NT2/D1 (cell line): ENCODE measurements at regions not wholly inside any gene's neighbourhood (a gene's known extent, or its start where the extent isn't known, plus 50 kb on each side); places are given as distances from the start of the nearest gene placed in this dataset.

Experiments
- DNase-seq: peaks from one replicate; pipeline ENCODE4 v3.0.0-alpha.2; 2011; ENCODE audit warnings: low read depth, low spot score
- H3K27me3 ChIP-seq: 2 replicates; pipeline ENCODE4 v1.6.0; 2011; ENCODE audit warnings: mild to moderate bottlenecking; ENCODE audit not compliant: insufficient read length, insufficient read depth
- H3K36me3 ChIP-seq: 2 replicates; pipeline ENCODE4 v1.6.1; 2011; ENCODE audit warnings: mild to moderate bottlenecking, low read length, mixed read lengths; ENCODE audit not compliant: insufficient read depth, insufficient read length
- H3K4me1 ChIP-seq: 2 replicates; pipeline ENCODE4 v1.5.1; 2011; ENCODE audit not compliant: insufficient read depth, insufficient read length
- H3K4me3 ChIP-seq: 2 replicates; pipeline ENCODE4 v1.5.1; 2011; ENCODE audit warnings: low read depth; ENCODE audit not compliant: insufficient read length
- H3K9ac ChIP-seq: 2 replicates; pipeline ENCODE4 v1.6.0; 2011; ENCODE audit warnings: low read depth; ENCODE audit not compliant: insufficient read length
- H3K9me3 ChIP-seq: 2 replicates; pipeline ENCODE4 v1.5.1; 2011; ENCODE audit warnings: mild to moderate bottlenecking, low read length; ENCODE audit not compliant: insufficient read depth
- SUZ12 ChIP-seq: IDR thresholded peaks from 2 replicates; pipeline ENCODE4 v1.6.1; 2011; ENCODE audit not compliant: insufficient read length, insufficient read depth; ENCODE audit errors: extremely low read depth
- YY1 ChIP-seq: IDR thresholded peaks from 2 replicates; pipeline ENCODE4 v1.6.1; 2011; ENCODE audit not compliant: insufficient read length, insufficient read depth
- ZNF274 ChIP-seq: IDR thresholded peaks from 2 replicates; pipeline ENCODE4 v1.6.1; 2011; ENCODE audit warnings: mild to moderate bottlenecking, low read depth, low read length

DNA sequence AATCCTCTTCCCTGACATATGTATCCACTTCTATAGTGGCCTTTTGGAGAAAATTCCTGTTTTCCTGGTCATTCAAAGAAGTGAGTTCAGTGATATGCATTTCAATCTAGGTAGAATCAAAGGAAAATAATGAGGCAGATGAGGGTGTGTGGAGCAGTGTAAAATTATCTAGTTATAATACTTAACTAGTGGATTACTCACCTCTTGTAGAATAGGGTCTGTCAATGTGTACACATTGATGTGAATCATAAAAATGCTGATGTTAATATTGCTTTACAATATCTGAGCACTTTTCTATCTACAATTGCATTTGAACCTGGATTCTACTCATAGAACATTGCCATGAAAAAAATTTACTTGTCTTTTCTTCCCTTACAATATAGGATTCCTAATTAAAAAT, 293.5 kb downstream of the GBA3 start:
- Histone ChIP-seq H3K9me3 (peaks cover 7% of the 10 kb centered on the region; the same call in 1 of the 2 replicates), H3K4me1 (no peaks in the 10 kb centered on the region), H3K36me3 (no peaks in the 10 kb centered on the region), H3K4me3 (no peak overlapping the region), H3K27me3 (no peaks in the 10 kb centered on the region), H3K9ac (no peak overlapping the region)
- no peak for DNase-seq
- no peak for TF ChIP-seq ZNF274
- no peak for TF ChIP-seq SUZ12
- TF ChIP-seq YY1, result no peak

DNA sequence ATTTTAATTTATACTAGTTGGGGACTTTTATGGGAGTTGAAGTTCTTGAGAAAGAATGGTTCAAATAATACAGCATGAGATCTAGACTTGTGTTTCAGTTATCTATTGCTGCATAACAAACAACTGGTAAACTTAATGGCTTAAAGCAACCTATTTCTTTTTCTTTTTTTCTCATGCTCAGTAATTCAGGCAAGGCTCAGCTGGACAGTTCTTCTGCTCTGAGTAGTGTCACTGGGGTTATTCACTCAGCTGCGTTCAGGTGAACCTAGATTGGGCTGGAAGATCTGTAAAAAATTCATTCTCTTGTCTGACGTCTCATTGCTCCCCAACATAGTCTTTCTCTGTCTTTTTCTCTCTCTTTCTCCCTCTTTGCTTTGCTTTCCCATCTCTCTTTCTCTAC, 291.7 kb downstream of the GBA3 start:
- Histone ChIP-seq H3K4me3 (no peak overlapping the region), H3K9ac (no peak overlapping the region), H3K4me1 (no peaks in the 10 kb centered on the region), H3K36me3 (no peaks in the 10 kb centered on the region), H3K27me3 (no peaks in the 10 kb centered on the region), H3K9me3 (peaks cover 7% of the 10 kb centered on the region; the same call in 1 of the 2 replicates)
- no peak for TF ChIP-seq YY1
- TF ChIP-seq SUZ12, result no peak
- no peak for TF ChIP-seq ZNF274
- no peak for DNase-seq

DNA sequence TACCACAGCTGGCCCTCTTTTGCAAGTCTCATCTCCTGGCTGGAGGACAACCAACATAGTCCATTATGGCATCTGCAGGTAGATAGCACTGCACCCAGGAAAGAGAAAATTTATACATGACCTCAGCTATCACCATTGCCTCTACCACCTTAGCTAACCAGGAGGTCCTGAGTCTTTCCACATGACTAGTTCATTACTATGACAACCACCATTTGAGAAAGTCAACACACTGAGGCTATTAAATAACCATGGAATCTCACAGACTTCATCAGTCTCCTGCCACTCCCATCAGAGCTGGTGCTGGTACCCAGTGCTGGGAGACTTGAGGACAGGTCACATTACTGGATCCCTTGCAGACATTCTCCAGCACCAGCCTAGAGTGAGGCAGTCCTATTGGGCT, 285.9 kb downstream of the GBA3 start:
- Histone ChIP-seq H3K27me3 (no peaks in the 10 kb centered on the region), H3K9me3 (0 out of 2 replicates have a peak, but pooled peaks cover 7% of the 10 kb centered on the region), H3K9ac (no peak overlapping the region), H3K36me3 (no peaks in the 10 kb centered on the region), H3K4me3 (no peak overlapping the region), H3K4me1 (no peaks in the 10 kb centered on the region)
- no peak for DNase-seq
- TF ChIP-seq ZNF274 (no peak), SUZ12 (no peak), YY1 (no peak)

DNA sequence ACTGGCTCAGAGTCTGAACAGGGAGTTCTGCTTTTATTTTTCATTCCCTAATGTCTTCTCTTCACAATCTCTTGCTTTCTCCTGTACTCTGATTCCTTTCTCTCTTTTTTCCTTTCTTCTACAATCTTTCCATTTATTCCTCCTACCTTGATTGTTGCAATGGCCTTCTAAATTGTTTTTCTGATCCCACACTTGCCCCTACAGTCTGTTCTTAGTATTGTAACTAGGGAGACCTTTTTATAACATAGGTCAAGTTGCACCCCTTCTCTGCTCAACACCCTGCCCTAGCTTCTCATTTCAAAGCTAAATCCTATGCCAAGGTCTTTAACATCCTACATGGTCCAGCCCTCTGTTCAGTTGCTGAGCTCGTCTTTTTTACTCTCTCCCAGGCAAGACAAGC, 277.9 kb downstream of the GBA3 start:
- TF ChIP-seq YY1 (no peak), SUZ12 (no peak)

DNA sequence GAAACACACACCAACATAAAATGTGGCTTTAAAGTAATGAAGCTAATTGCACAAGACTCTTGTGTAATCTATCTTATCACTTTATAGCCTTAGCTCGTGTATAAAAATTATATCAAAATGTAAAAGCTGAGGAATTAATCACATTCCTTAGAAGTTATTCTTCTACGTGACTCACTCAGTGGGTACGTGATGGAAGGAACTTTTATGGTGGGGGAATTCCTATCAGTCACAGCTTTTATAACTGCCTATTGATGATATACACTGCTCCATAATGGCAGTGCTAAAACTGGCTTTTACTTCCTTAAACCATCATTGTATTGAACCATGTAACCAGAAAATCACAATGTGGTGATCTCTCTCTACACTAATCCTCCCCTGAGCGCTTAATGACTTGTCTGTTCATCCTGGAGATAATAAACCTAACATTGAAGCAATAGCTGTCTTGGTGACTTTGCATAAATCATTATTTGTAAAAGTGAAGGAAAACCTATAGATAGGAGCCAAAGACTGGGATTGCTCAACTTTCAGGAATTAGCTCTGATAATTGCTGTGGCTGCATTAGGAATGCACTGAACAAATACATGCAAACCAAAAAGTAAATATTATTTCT, 276.7 kb downstream of the GBA3 start:
- H3K9me3 ChIP-seq, result no peaks in the 10 kb centered on the region
- TF ChIP-seq SUZ12 (no peak), ZNF274 (no peak), YY1 (no peak)
- no peaks in the 10 kb centered on the region for H3K36me3 ChIP-seq
- DNase-seq, result no peak
- H3K27me3 ChIP-seq, result no peaks in the 10 kb centered on the region
- no peaks in the 10 kb centered on the region for H3K4me1 ChIP-seq
- H3K4me3 ChIP-seq, result no peak overlapping the region
- no peak overlapping the region for H3K9ac ChIP-seq

More for the DNA sequence above, 277.9 kb downstream of the GBA3 start:
- H3K36me3 ChIP-seq, result no peaks in the 10 kb centered on the region
- no peak overlapping the region for H3K4me3 ChIP-seq
- no peaks in the 10 kb centered on the region for H3K27me3 ChIP-seq
- 0 out of 2 replicates have a peak, but pooled peaks cover 6% of the 10 kb centered on the region for H3K9me3 ChIP-seq
- no peak overlapping the region for H3K9ac ChIP-seq
- DNase-seq, result no peak
- no peaks in the 10 kb centered on the region for H3K4me1 ChIP-seq

DNA sequence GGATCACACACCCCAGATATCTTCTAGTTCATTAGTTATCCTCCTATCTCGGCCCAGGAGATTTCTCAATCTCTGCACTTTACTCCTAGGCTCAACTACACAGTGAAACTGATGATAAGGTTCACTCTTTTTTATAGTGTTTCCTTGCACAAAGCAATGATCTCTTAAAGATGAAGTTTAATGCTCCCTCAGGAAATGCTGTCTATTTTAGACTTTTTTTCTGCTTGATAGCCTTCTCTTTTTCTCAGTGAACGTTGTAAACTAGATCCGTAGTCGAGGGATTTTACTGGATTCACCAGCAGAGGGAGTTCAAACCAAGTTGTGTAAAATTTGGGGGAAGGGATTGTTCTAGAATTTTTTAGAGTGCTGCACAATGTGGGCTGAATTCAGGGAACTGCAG, 269.6 kb downstream of the GBA3 start:
- H3K27me3 ChIP-seq, result no peaks in the 10 kb centered on the region
- H3K4me3 ChIP-seq, result no peak overlapping the region
- peak; percentile 30 for DNase-seq
- no peaks in the 10 kb centered on the region for H3K9me3 ChIP-seq
- H3K9ac ChIP-seq, result no peak overlapping the region
- H3K36me3 ChIP-seq, result no peaks in the 10 kb centered on the region
- TF ChIP-seq ZNF274 (no peak), YY1 (no peak), SUZ12 (no peak)
- no peaks in the 10 kb centered on the region for H3K4me1 ChIP-seq

DNA sequence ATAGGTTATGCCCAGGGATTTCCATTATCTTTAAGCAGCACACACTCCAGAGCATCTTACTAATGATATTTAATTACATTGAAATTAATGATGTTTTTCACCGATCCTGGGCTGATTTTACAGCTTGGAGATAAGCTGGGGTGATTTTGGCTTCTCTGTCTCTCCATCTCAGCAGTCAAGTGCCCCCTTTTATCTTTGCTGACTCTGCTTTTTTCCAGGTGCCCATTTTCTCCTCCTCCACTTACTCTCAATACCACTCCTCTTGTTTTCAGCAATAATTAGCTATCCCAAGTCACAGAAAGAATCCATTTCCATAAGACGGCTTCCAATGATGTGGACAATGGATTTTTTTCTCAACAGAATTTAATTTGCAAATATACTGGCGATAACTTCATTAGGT, 266.7 kb downstream of the GBA3 start:
- no peaks in the 10 kb centered on the region for H3K36me3 ChIP-seq
- no peak for DNase-seq
- H3K4me1 ChIP-seq, result no peaks in the 10 kb centered on the region
- H3K9ac ChIP-seq, result no peak overlapping the region
- TF ChIP-seq SUZ12 (no peak), ZNF274 (no peak), YY1 (no peak)
- no peaks in the 10 kb centered on the region for H3K9me3 ChIP-seq
- H3K4me3 ChIP-seq, result no peak overlapping the region
- H3K27me3 ChIP-seq, result no peaks in the 10 kb centered on the region
